H9 (cell line): ENCODE measurements at regions not wholly inside any gene's neighbourhood (a gene's known extent, or its start where the extent isn't known, plus 50 kb on each side); places are given as distances from the start of the nearest gene placed in this dataset.

Source experiments
- DNase-seq: peaks from one replicate; pipeline ENCODE4 v3.0.0-alpha.2; 2017
- H2AFZ ChIP-seq: one replicate; pipeline ENCODE4 v1.6.1; 2013; ENCODE audit warnings: mild to moderate bottlenecking, low read length, control low read depth, moderate library complexity
- H2AK5ac ChIP-seq: 2 replicates; pipeline ENCODE4 v1.6.1; 2013; ENCODE audit warnings: low read length, control low read depth, mixed read lengths; ENCODE audit not compliant: insufficient read length
- H2BK120ac ChIP-seq: one replicate; pipeline ENCODE4 v1.6.1; 2013; ENCODE audit warnings: low read depth, mild to moderate bottlenecking, low read length, control low read depth, inconsistent platforms; ENCODE audit not compliant: poor library complexity, severe bottlenecking
- H2BK12ac ChIP-seq: 2 replicates; pipeline ENCODE4 v1.6.1; 2013; ENCODE audit warnings: low read length, control low read depth, mixed read lengths, low read depth; ENCODE audit not compliant: insufficient read length
- H2BK15ac ChIP-seq: 2 replicates; pipeline ENCODE4 v1.6.1; 2013; ENCODE audit warnings: low read depth, low read length, control low read depth
- H2BK20ac ChIP-seq: one replicate; pipeline ENCODE4 v1.6.1; 2013; ENCODE audit warnings: low read depth, mild to moderate bottlenecking, low read length, control low read depth, inconsistent platforms; ENCODE audit not compliant: poor library complexity, severe bottlenecking
- H2BK5ac ChIP-seq: 2 replicates; pipeline ENCODE4 v1.6.1; 2013; ENCODE audit warnings: low read length, control low read depth, mixed read lengths; ENCODE audit not compliant: insufficient read length
- H3K14ac ChIP-seq: 2 replicates; pipeline ENCODE4 v1.6.1; 2013; ENCODE audit warnings: low read length, control low read depth; ENCODE audit not compliant: insufficient read depth
- H3K18ac ChIP-seq: 2 replicates; pipeline ENCODE4 v1.6.1; 2013; ENCODE audit warnings: low read depth, mild to moderate bottlenecking, mixed read lengths, low read length, control low read depth; ENCODE audit not compliant: insufficient read length
- H3K23ac ChIP-seq: 2 replicates; pipeline ENCODE4 v1.6.1; 2013; ENCODE audit warnings: low read length, control low read depth, mixed read lengths, low read depth; ENCODE audit not compliant: insufficient read length
- H3K23me2 ChIP-seq: 2 replicates; pipeline ENCODE4 v1.6.1; 2013; ENCODE audit warnings: low read depth, mild to moderate bottlenecking, mixed read lengths, low read length, control low read depth; ENCODE audit not compliant: insufficient read length, poor library complexity, severe bottlenecking
- H3K27ac ChIP-seq: 2 replicates; pipeline ENCODE4 v1.5.1; 2013; ENCODE audit warnings: low read length, control low read depth, mixed read lengths, low read depth; ENCODE audit not compliant: insufficient read length
- H3K27me3 ChIP-seq: 2 replicates; pipeline ENCODE4 v1.6.1; 2013; ENCODE audit warnings: low read length, control low read depth, inconsistent platforms; ENCODE audit not compliant: insufficient read depth
- H3K4ac ChIP-seq: 2 replicates; pipeline ENCODE4 v1.6.1; 2013; ENCODE audit warnings: low read depth, mild to moderate bottlenecking, control low read depth, inconsistent platforms, low read length, moderate library complexity
- H3K4me1 ChIP-seq: 2 replicates; pipeline ENCODE4 v1.6.1; 2013; ENCODE audit warnings: low read length, control low read depth, inconsistent platforms; ENCODE audit not compliant: insufficient read depth
- H3K4me2 ChIP-seq: 2 replicates; pipeline ENCODE4 v1.6.1; 2013; ENCODE audit warnings: low read length, control low read depth, mixed read lengths; ENCODE audit not compliant: insufficient read length, insufficient read depth
- H3K56ac ChIP-seq: 2 replicates; pipeline ENCODE4 v1.6.1; 2013; ENCODE audit warnings: low read depth, mild to moderate bottlenecking, mixed read lengths, low read length, control low read depth; ENCODE audit not compliant: insufficient read length
- H3K79me1 ChIP-seq: 2 replicates; pipeline ENCODE4 v1.6.1; 2013; ENCODE audit warnings: low read depth, mild to moderate bottlenecking, moderate library complexity, low read length, control low read depth, inconsistent platforms; ENCODE audit not compliant: insufficient read depth, poor library complexity, severe bottlenecking
- H3K79me2 ChIP-seq: 2 replicates; pipeline ENCODE4 v1.6.1; 2013; ENCODE audit warnings: low read length, control low read depth, inconsistent platforms; ENCODE audit not compliant: insufficient read depth
- H3K9ac ChIP-seq: 2 replicates; pipeline ENCODE4 v1.6.1; 2013; ENCODE audit warnings: low read length, control low read depth, mixed read lengths; ENCODE audit not compliant: insufficient read length; ENCODE audit errors: extremely low read depth
- H3K9me3 ChIP-seq: one replicate; pipeline ENCODE4 v1.6.1; 2013; ENCODE audit warnings: low read depth, low read length, inconsistent platforms; ENCODE audit not compliant: control insufficient read depth
- H3T11ph ChIP-seq: one replicate; pipeline ENCODE4 v1.6.1; 2013; ENCODE audit warnings: mild to moderate bottlenecking, low read length, control low read depth, inconsistent platforms
- H4K20me1 ChIP-seq: one replicate; pipeline ENCODE4 v1.6.1; 2013; ENCODE audit not compliant: control insufficient read depth, insufficient read length, insufficient read depth
- H4K5ac ChIP-seq: 2 replicates; pipeline ENCODE4 v1.6.1; 2013; ENCODE audit warnings: low read depth, mild to moderate bottlenecking, mixed read lengths, low read length, control low read depth; ENCODE audit not compliant: insufficient read length
- H4K8ac ChIP-seq: replicated peaks from 2 replicates; pipeline ENCODE4 v1.6.1; 2013; ENCODE audit warnings: low read length, control low read depth, mixed read lengths, low read depth; ENCODE audit not compliant: insufficient read length
- H4K91ac ChIP-seq: 2 replicates; pipeline ENCODE4 v1.6.1; 2013; ENCODE audit warnings: low read depth, mild to moderate bottlenecking, moderate library complexity, mixed read lengths, low read length, control low read depth; ENCODE audit not compliant: insufficient read length
- H3K27ac Mint-ChIP-seq, 3 experiments: 2 replicates in 2 of 3; 3 replicates in 1 of 3; pipeline ENCODE4 v1.8.0; 2020 to 2021; ENCODE audit warnings: mixed read lengths in 3 of 3, mild to moderate bottlenecking in 1 of 3, moderate library complexity in 1 of 3
- H3K27me3 Mint-ChIP-seq: 2 replicates; pipeline ENCODE4 v1.8.0; 2021; ENCODE audit warnings: low read depth, mild to moderate bottlenecking, moderate library complexity, mixed read lengths
- H3K36me3 Mint-ChIP-seq, 3 experiments: 2 replicates in 2 of 3; 3 replicates in 1 of 3; pipeline ENCODE4 v1.8.0; 2020 to 2021; ENCODE audit warnings: low read depth in 3 of 3, mixed read lengths in 3 of 3; ENCODE audit not compliant: insufficient read depth in 1 of 3
- H3K4me1 Mint-ChIP-seq, 2 experiments: 2 replicates each; pipeline ENCODE4 v1.8.0; 2020; ENCODE audit warnings: mixed read lengths in 2 of 2
- H3K4me3 Mint-ChIP-seq, 2 experiments: 2 replicates in 1 of 2; 3 replicates in 1 of 2; pipeline ENCODE4 v1.8.0; 2020 to 2021; ENCODE audit warnings: mild to moderate bottlenecking in 2 of 2, mixed read lengths in 2 of 2, moderate library complexity in 1 of 2
- H3K9me3 Mint-ChIP-seq, 2 experiments: 2 replicates in 1 of 2; 3 replicates in 1 of 2; pipeline ENCODE4 v1.8.0; 2020; ENCODE audit warnings: mild to moderate bottlenecking in 2 of 2, mixed read lengths in 2 of 2, moderate library complexity in 1 of 2
- CTCF ChIP-seq: fragments of 200-600 bp; sonication (generic); conservative IDR thresholded peaks from 3 replicates; pipeline ENCODE4 v1.8.0; 2021; ENCODE audit warnings: antibody characterized with exemption, mild to moderate bottlenecking
- WGBS: extraction: QIAGEN DNeasy Blood & Tissue Kit; methylation state at CpG from one replicate; pipeline ENCODE4 v1.1.7; 2013; ENCODE audit warnings: missing lambda C conversion rate, low lambda C conversion rate, mixed read lengths; ENCODE audit not compliant: insufficient read length; ENCODE audit errors: extremely low coverage; 5-methylcytosine and 5-hydroxymethylcytosine counted together

DNA sequence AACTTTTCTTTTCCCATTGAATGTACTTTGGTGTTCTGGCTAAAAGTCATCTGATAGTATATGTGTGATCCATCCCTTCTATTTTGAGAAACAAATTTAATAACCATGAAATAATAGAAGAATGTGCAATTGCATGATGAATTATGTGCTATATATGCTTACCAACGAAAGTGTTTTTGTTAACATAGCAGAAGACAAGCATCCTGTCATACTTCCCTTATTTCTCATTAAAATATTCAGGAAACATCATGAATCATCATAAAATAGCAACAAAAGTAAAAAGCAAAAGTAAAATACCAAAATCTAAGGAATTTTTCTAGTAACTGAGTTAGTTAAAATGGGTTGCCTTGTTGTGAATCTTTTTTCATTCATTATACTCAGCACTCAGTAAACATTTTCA, 409.0 kb upstream of the PDE3A start:
- Histone ChIP-seq H4K5ac (no peak overlapping the region), H2AK5ac (no peak overlapping the region), H3T11ph (no peak overlapping the region), H2BK120ac (no peak overlapping the region), H3K79me2 (no peaks in the 10 kb centered on the region), H3K56ac (no peak overlapping the region), H3K27ac (no peak overlapping the region), H3K79me1 (no peaks in the 10 kb centered on the region), H4K8ac (no peak overlapping the region), H3K9me3 (no peaks in the 10 kb centered on the region), H2BK5ac (no peak overlapping the region), H3K23ac (no peak overlapping the region), H2AFZ (no peak overlapping the region), H2BK15ac (no peak overlapping the region), H3K4ac (no peak overlapping the region), H4K91ac (no peak overlapping the region), H2BK20ac (no peak overlapping the region), H4K20me1 (no peaks in the 10 kb centered on the region), H3K14ac (no peak overlapping the region), H3K4me1 (no peaks in the 10 kb centered on the region), H3K4me2 (no peak overlapping the region), H3K23me2 (no peaks in the 10 kb centered on the region), H3K9ac (no peak overlapping the region), H3K18ac (no peak overlapping the region), H2BK12ac (no peak overlapping the region), H3K27me3 (no peaks in the 10 kb centered on the region)
- H3K36me3 Mint-ChIP-seq = no peaks in the 10 kb centered on the region
- no peak overlapping the region for H3K4me3 Mint-ChIP-seq
- TF ChIP-seq CTCF = no peak
- H3K27ac Mint-ChIP-seq = no peak overlapping the region
- H3K4me1 Mint-ChIP-seq = peaks cover 4 to 6% of the 10 kb centered on the region in 2 experiments; a peak in 2 of 4 replicates
- H3K27me3 Mint-ChIP-seq = no peaks in the 10 kb centered on the region
- no peaks in the 10 kb centered on the region for H3K9me3 Mint-ChIP-seq
- WGBS = no CpG with 5 or more reads among the region's 1 CpG
- DNase-seq = no peak
